ENCODE measurements at regions not wholly inside any gene's neighbourhood (a gene's known extent, or its start where the extent isn't known, plus 50 kb on each side); places are given as distances from the start of the nearest gene placed in this dataset.

DNA sequence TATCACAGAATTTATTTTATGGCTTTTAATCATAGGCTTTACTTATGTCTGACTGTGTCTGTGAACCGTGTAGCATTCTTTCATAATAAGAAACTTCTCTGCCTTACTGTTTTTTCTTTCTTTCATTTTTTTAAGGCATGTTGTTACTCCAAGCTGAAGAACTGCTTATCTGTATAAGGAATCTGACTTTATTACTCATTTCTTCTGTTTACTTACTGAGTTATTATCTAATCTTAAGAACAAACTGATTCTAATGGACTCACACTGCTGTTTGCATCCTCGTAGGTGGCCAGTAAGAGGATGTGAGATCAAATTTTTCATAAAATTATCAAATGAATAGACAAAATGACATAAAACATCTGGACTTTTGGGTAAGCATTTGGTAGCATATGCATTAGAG, 54.7 kb upstream of the DNAJC1 start:
- DNase-seq (ENCODE audit: low read depth, low spot score) (no peak), FAIRE-seq (no peak)
- no peaks in the 10 kb centered on the region for H3K36me3 ChIP-seq (ENCODE audit: control insufficient read depth in 2 of 2, extremely low read depth in 1 of 2, insufficient read depth in 2 of 2, low read length in 2 of 2)
- no peaks in the 10 kb centered on the region for H3K9me3 ChIP-seq (ENCODE audit: control insufficient read depth, low read depth, low read length)
- H2AFZ ChIP-seq (ENCODE audit: control insufficient read depth, low read length): no peak overlapping the region
- no peak overlapping the region for H3K9ac ChIP-seq (ENCODE audit: control insufficient read depth, extremely low read depth, insufficient read depth, low read length)
- H3K9me1 ChIP-seq (ENCODE audit: control insufficient read depth, extremely low read depth, insufficient read depth, low read length): no peaks in the 10 kb centered on the region
- dilution Hi-C loops (cut with MboI; ENCODE audit: extremely low pct_ligation_motif_present, low sequenced_read_pairs): no loop called here
- H3K4me1 ChIP-seq (ENCODE audit: control insufficient read depth, extremely low read depth, insufficient read depth, low read length): no peaks in the 10 kb centered on the region
- no peak overlapping the region for H3K4me2 ChIP-seq (ENCODE audit: control insufficient read depth, extremely low read depth, insufficient read depth, low read depth, low read length)
- H3K79me2 ChIP-seq (ENCODE audit: control insufficient read depth, insufficient read depth, low read length): no peaks in the 10 kb centered on the region
- H3K4me3 ChIP-seq (ENCODE audit: control insufficient read depth in 2 of 3, extremely low read depth in 1 of 3, insufficient read depth in 2 of 3, low read depth in 1 of 3, low read length in 3 of 3): no peak overlapping the region
- no peaks in the 10 kb centered on the region for H4K20me1 ChIP-seq (ENCODE audit: control insufficient read depth, extremely low read depth, insufficient read depth, low read length)
- H3K27ac ChIP-seq (ENCODE audit: control insufficient read depth, insufficient read depth, low read length): no peak overlapping the region
- TF ChIP-seq, protein P1, sequence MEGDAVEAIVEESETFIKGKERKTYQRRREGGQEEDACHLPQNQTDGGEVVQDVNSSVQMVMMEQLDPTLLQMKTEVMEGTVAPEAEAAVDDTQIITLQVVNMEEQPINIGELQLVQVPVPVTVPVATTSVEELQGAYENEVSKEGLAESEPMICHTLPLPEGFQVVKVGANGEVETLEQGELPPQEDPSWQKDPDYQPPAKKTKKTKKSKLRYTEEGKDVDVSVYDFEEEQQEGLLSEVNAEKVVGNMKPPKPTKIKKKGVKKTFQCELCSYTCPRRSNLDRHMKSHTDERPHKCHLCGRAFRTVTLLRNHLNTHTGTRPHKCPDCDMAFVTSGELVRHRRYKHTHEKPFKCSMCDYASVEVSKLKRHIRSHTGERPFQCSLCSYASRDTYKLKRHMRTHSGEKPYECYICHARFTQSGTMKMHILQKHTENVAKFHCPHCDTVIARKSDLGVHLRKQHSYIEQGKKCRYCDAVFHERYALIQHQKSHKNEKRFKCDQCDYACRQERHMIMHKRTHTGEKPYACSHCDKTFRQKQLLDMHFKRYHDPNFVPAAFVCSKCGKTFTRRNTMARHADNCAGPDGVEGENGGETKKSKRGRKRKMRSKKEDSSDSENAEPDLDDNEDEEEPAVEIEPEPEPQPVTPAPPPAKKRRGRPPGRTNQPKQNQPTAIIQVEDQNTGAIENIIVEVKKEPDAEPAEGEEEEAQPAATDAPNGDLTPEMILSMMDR (optimal IDR thresholded peaks at IDR 0.05 in 1 of 3, IDR thresholded peaks at IDR 0.05 in 1 of 3, conservative IDR thresholded peaks at IDR 0.05 in 1 of 3; ENCODE audit: extremely low read depth in 1 of 3, insufficient read depth in 2 of 3, low read length in 3 of 3): no peak
- TF ChIP-seq EZH2 (IDR thresholded peaks at IDR 0.05; ENCODE audit: low read length): no peak
- H3K27me3 ChIP-seq (ENCODE audit: control insufficient read depth, extremely low read depth, insufficient read depth, low read length): no peaks in the 10 kb centered on the region

DNA sequence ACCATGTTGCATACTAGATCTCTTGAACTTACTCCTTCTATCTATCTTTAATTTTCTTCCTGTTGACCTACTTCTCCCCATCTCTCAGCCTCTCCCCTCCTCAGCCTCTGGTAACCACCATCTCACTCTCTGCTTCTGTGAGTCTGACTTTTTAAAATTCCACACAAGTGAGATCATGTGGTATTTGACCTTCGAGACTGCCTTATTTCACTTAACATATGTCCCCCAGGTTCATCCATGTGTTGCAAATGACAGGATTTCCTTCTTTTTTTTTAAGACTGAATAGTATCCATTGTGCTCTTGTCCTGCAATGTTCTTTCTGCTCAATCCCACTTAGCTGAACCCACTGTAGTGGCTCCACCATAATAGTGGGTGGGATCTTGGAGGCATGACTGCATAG, 51.4 kb upstream of the DNAJC1 start:
- TF ChIP-seq, protein P1 (optimal IDR thresholded peaks at IDR 0.05 in 1 of 3, IDR thresholded peaks at IDR 0.05 in 1 of 3, conservative IDR thresholded peaks at IDR 0.05 in 1 of 3; ENCODE audit: extremely low read depth in 1 of 3, insufficient read depth in 2 of 3, low read length in 3 of 3): no peak
- no peak overlapping the region for H2AFZ ChIP-seq (ENCODE audit: control insufficient read depth, low read length)
- no peak overlapping the region for H3K27ac ChIP-seq (ENCODE audit: control insufficient read depth, insufficient read depth, low read length)
- H3K4me2 ChIP-seq (ENCODE audit: control insufficient read depth, extremely low read depth, insufficient read depth, low read depth, low read length): no peak overlapping the region
- H3K36me3 ChIP-seq (ENCODE audit: control insufficient read depth in 2 of 2, extremely low read depth in 1 of 2, insufficient read depth in 2 of 2, low read length in 2 of 2): no peaks in the 10 kb centered on the region
- no peaks in the 10 kb centered on the region for H3K9me1 ChIP-seq (ENCODE audit: control insufficient read depth, extremely low read depth, insufficient read depth, low read length)
- H3K79me2 ChIP-seq (ENCODE audit: control insufficient read depth, insufficient read depth, low read length): no peaks in the 10 kb centered on the region
- no peak overlapping the region for H3K4me3 ChIP-seq (ENCODE audit: control insufficient read depth in 2 of 3, extremely low read depth in 1 of 3, insufficient read depth in 2 of 3, low read depth in 1 of 3, low read length in 3 of 3)
- H3K4me1 ChIP-seq (ENCODE audit: control insufficient read depth, extremely low read depth, insufficient read depth, low read length): no peaks in the 10 kb centered on the region
- H3K27me3 ChIP-seq (ENCODE audit: control insufficient read depth, extremely low read depth, insufficient read depth, low read length): no peaks in the 10 kb centered on the region
- no peaks in the 10 kb centered on the region for H4K20me1 ChIP-seq (ENCODE audit: control insufficient read depth, extremely low read depth, insufficient read depth, low read length)
- dilution Hi-C loops (cut with MboI; ENCODE audit: extremely low pct_ligation_motif_present, low sequenced_read_pairs): no loop called here
- DNase-seq (ENCODE audit: low read depth, low spot score) (no peak), FAIRE-seq (no peak)
- no peak overlapping the region for H3K9ac ChIP-seq (ENCODE audit: control insufficient read depth, extremely low read depth, insufficient read depth, low read length)
- no peaks in the 10 kb centered on the region for H3K9me3 ChIP-seq (ENCODE audit: control insufficient read depth, low read depth, low read length)
